HEK293 (cell line): ENCODE measurements at regions not wholly inside any gene's neighbourhood (a gene's known extent, or its start where the extent isn't known, plus 50 kb on each side); places are given as distances from the start of the nearest gene placed in this dataset.

ENCODE experiments used
- CTCF ChIA-PET: fragments of 350-600 bp; formaldehyde crosslinking; extraction: SDS; loops from one replicate; lab custom pipeline; 2021; ENCODE audit warnings: antibody characterized with exemption; lab: Yijun Ruan, JAX
- POLR2A ChIA-PET: fragments of 300-600 bp; formaldehyde crosslinking; extraction: SDS; loops from one replicate; lab custom pipeline; 2020; ENCODE audit warnings: antibody characterized with exemption, inconsistent platforms; lab: Yijun Ruan, JAX
- H3K27ac ChIP-seq: fragments of 200-500 bp; sonication (Bioruptor generic); 2 replicates; pipeline ENCODE4 v1.5.1; 2014; ENCODE audit warnings: low read depth, low read length, control low read depth, inconsistent platforms; ENCODE audit errors: extremely low read depth
- H3K36me3 ChIP-seq, 2 experiments: fragments of 200-500 bp in 1 of 2; sonication (Bioruptor generic) in 1 of 2; 1 replicate in 1 of 2; 2 replicates in 1 of 2; pipeline ENCODE4 v1.5.1; 2014 to 2017; ENCODE audit warnings: inconsistent platforms in 2 of 2, low read length in 2 of 2; ENCODE audit not compliant: control insufficient read depth in 2 of 2, insufficient read depth in 1 of 2
- H3K4me1 ChIP-seq: fragments of 200-500 bp; sonication (Bioruptor generic); 2 replicates; pipeline ENCODE4 v1.5.1; 2014; ENCODE audit warnings: mild to moderate bottlenecking, low read length, inconsistent platforms; ENCODE audit not compliant: control insufficient read depth, insufficient read depth
- H3K4me3 ChIP-seq: 2 replicates; pipeline ENCODE4 v1.5.1; 2011; ENCODE audit warnings: low read depth, mild to moderate bottlenecking, control low read depth, low read length, moderate library complexity
- H3K9me3 ChIP-seq: fragments of 200-500 bp; sonication (Bioruptor generic); 2 replicates; pipeline ENCODE4 v1.5.1; 2014; ENCODE audit warnings: low read depth, low read length, inconsistent platforms; ENCODE audit not compliant: control insufficient read depth, insufficient read depth
- BCL11B ChIP-seq: fragments of 450-650 bp; formaldehyde crosslinking; IDR thresholded peaks from 2 replicates; pipeline ENCODE4 v1.5.1; 2016; ENCODE audit warnings: low read depth, missing biosample characterization, missing genetic modification characterization
- ELK4 ChIP-seq: IDR thresholded peaks from 2 replicates; pipeline ENCODE4 v1.6.1; 2011; ENCODE audit warnings: mild to moderate bottlenecking, low read depth, low read length, borderline replicate concordance
- HOXC10 ChIP-seq: sonication (generic); formaldehyde crosslinking; IDR thresholded peaks from 2 replicates; pipeline ENCODE4 v1.8.1; 2023; ENCODE audit warnings: mild to moderate bottlenecking, missing genetic modification reagents
- IKZF3 ChIP-seq: fragments of 450-650 bp; IDR thresholded peaks from 2 replicates; pipeline ENCODE4 v1.5.0; 2018; ENCODE audit warnings: missing biosample characterization, mild to moderate bottlenecking, missing genetic modification characterization, moderate library complexity
- KLF7 ChIP-seq: fragments of 450-650 bp; formaldehyde crosslinking; IDR thresholded peaks from 2 replicates; pipeline ENCODE4 v1.5.1; 2016; ENCODE audit warnings: missing biosample characterization, missing genetic modification characterization, borderline replicate concordance
- KLF8 ChIP-seq: fragments of 450-650 bp; formaldehyde crosslinking; IDR thresholded peaks from 2 replicates; pipeline ENCODE4 v1.5.1; 2016; ENCODE audit warnings: missing biosample characterization, missing genetic modification characterization
- OVOL3 ChIP-seq: fragments of 450-650 bp; formaldehyde crosslinking; IDR thresholded peaks from 2 replicates; pipeline ENCODE4 v1.5.1; 2016; ENCODE audit warnings: missing biosample characterization, missing genetic modification characterization
- PRDM1 ChIP-seq: fragments of 450-650 bp; formaldehyde crosslinking; IDR thresholded peaks from 2 replicates; pipeline ENCODE4; 2016; ENCODE audit warnings: missing biosample characterization, missing genetic modification characterization
- ZBTB49 ChIP-seq: fragments of 450-650 bp; formaldehyde crosslinking; IDR thresholded peaks from 2 replicates; pipeline ENCODE4 v1.5.1; 2016; ENCODE audit warnings: missing biosample characterization, missing genetic modification characterization, low read depth
- ZNF140 ChIP-seq: fragments of 450-650 bp; formaldehyde crosslinking; IDR thresholded peaks from 2 replicates; pipeline ENCODE4 v1.5.1; 2016; ENCODE audit warnings: missing biosample characterization, missing genetic modification characterization
- ZNF146 ChIP-seq: fragments of 450-650 bp; formaldehyde crosslinking; IDR thresholded peaks from 2 replicates; pipeline ENCODE4 v1.5.1; 2016; ENCODE audit warnings: missing biosample characterization, missing genetic modification characterization
- ZNF148 ChIP-seq: fragments of 450-650 bp; formaldehyde crosslinking; IDR thresholded peaks from 2 replicates; pipeline ENCODE4 v1.5.0; 2017; ENCODE audit warnings: missing biosample characterization, missing genetic modification characterization, borderline replicate concordance
- ZNF16 ChIP-seq: fragments of 450-650 bp; formaldehyde crosslinking; IDR thresholded peaks from 2 replicates; pipeline ENCODE4 v1.5.1; 2016; ENCODE audit warnings: low read depth, missing biosample characterization, missing genetic modification characterization
- ZNF26 ChIP-seq: fragments of 450-650 bp; formaldehyde crosslinking; IDR thresholded peaks from 2 replicates; pipeline ENCODE4 v1.5.1; 2016; ENCODE audit warnings: missing biosample characterization, missing genetic modification characterization
- ZNF274 ChIP-seq, 2 experiments: fragments of 200-500 bp in 1 of 2; fragments of 450-650 bp in 1 of 2; sonication (Bioruptor generic) in 1 of 2; formaldehyde crosslinking in 1 of 2; IDR thresholded peaks; 2 replicates each; pipeline versions ENCODE4 v1.5.1 to v1.6.1; 2014 to 2016; ENCODE audit warnings: borderline replicate concordance in 1 of 2, inconsistent platforms in 1 of 2, low read length in 1 of 2, missing biosample characterization in 1 of 2, missing genetic modification characterization in 1 of 2
- ZNF280D ChIP-seq: fragments of 450-650 bp; formaldehyde crosslinking; IDR thresholded peaks from 2 replicates; pipeline ENCODE4 v1.5.1; 2016; ENCODE audit warnings: missing biosample characterization, missing genetic modification characterization
- ZNF571 ChIP-seq: fragments of 450-650 bp; formaldehyde crosslinking; IDR thresholded peaks from 2 replicates; pipeline ENCODE4 v1.5.0; 2017; ENCODE audit warnings: missing biosample characterization, missing genetic modification characterization
- ZNF670 ChIP-seq: fragments of 450-650 bp; formaldehyde crosslinking; IDR thresholded peaks from 2 replicates; pipeline ENCODE4 v1.5.1; 2016; ENCODE audit warnings: missing biosample characterization, missing genetic modification characterization, low read depth

- H3K4me3 ChIP-seq = no peak overlapping the region
- H3K27ac ChIP-seq = no peak overlapping the region
- ChIA-PET CTCF (interaction anchor here (0.6 to 1.5 kb wide), 2 partner anchors 19 to 21 kb away, joined by 3 to 4 read pairs; no protein-coding TSS in a partner anchor), POLR2A (no interaction called here)
- no peaks in the 10 kb centered on the region for H3K9me3 ChIP-seq
- no peaks in the 10 kb centered on the region for H3K36me3 ChIP-seq
- TF ChIP-seq ZNF148 (tag by site-specific recombination) = no peak
- TF ChIP-seq HOXC10 = no peak
- no peak for TF ChIP-seq IKZF3 (tag by site-specific recombination)
- TF ChIP-seq ZNF571 = no peak
- no peak for TF ChIP-seq ZNF670 (tag by site-specific recombination)
- no peak for TF ChIP-seq PRDM1 (tag by site-specific recombination)
- no peak for TF ChIP-seq ZNF280D (tag by site-specific recombination)
- no peak for TF ChIP-seq ZNF140 (tag by site-specific recombination)
- H3K4me1 ChIP-seq = no peaks in the 10 kb centered on the region
Observed at GRCh38 chr21:28767523-28767922, 225.2 kb downstream of the LTN1 start.

- H3K27ac ChIP-seq = no peak overlapping the region
- ChIA-PET CTCF (interaction anchor here (0.6 to 2.4 kb wide), 3 partner anchors 18 to 433 kb away, joined by 3 to 18 read pairs (median 3); no protein-coding TSS in a partner anchor), POLR2A (no interaction called here)
- H3K9me3 ChIP-seq = no peaks in the 10 kb centered on the region
- H3K36me3 ChIP-seq = no peaks in the 10 kb centered on the region
- no peak overlapping the region for H3K4me3 ChIP-seq
- TF ChIP-seq OVOL3 (tag by site-specific recombination) (no peak), ELK4 (no peak), ZNF274 (IDR thresholded peaks at IDR 0.05; ENCODE audit: low read length) (no peak), ZNF274 (tag by site-specific recombination; IDR thresholded peaks at IDR 0.05; ENCODE audit: borderline replicate concordance) (no peak), BCL11B (no peak), ZNF146 (no peak), KLF7 (tag by site-specific recombination) (no peak), KLF8 (tag by site-specific recombination) (no peak), ZNF16 (no peak), ZBTB49 (tag by site-specific recombination) (no peak), ZNF26 (tag by site-specific recombination) (no peak)
- H3K4me1 ChIP-seq = no peaks in the 10 kb centered on the region
Observed at GRCh38 chr21:28763809-28764418, 228.8 kb downstream of the LTN1 start.
